HK-2 (cell line): ENCODE measurements at regions not wholly inside any gene's neighbourhood (a gene's known extent, or its start where the extent isn't known, plus 50 kb on each side); places are given as distances from the start of the nearest gene placed in this dataset.

Experiments
- DNase-seq: peaks from one replicate; pipeline ENCODE4 v3.0.0-alpha.2; 2018; ENCODE audit not compliant: unreplicated experiment

GRCh38 chr2:58913082-58913726, 672.1 kb upstream of the FANCL start:
- DNase-seq: no peak

GRCh38 chr2:58911877-58912276, 670.8 kb upstream of the FANCL start:
- DNase-seq: no peak

- no peak for DNase-seq
These were observed 667.5 kb upstream of the FANCL start for GRCh38 chr2:58908501-58909154.

- no peak for DNase-seq
These were observed 666.5 kb upstream of the FANCL start for GRCh38 chr2:58907644-58908043.

GRCh38 chr2:58906081-58906645, 665.0 kb upstream of the FANCL start:
- no peak for DNase-seq

- no peak for DNase-seq
These were observed 663.0 kb upstream of the FANCL start for GRCh38 chr2:58904095-58904494.

GRCh38 chr2:58903427-58903826, 662.3 kb upstream of the FANCL start:
- DNase-seq: no peak

GRCh38 chr2:58900246-58901027, 659.3 kb upstream of the FANCL start:
- DNase-seq: no peak

- DNase-seq: no peak
These were observed 658.6 kb upstream of the FANCL start for GRCh38 chr2:58899692-58900091.

- no peak for DNase-seq
These were observed 655.5 kb upstream of the FANCL start for GRCh38 chr2:58896638-58897037.

- DNase-seq: no peak
These were observed 654.7 kb upstream of the FANCL start for GRCh38 chr2:58895857-58896256.

GRCh38 chr2:58893656-58894351, 652.7 kb upstream of the FANCL start:
- DNase-seq: no peak

- no peak for DNase-seq
These were observed 650.8 kb upstream of the FANCL start for GRCh38 chr2:58891828-58892377.

GRCh38 chr2:58890865-58891525, 649.9 kb upstream of the FANCL start:
- DNase-seq: no peak

- DNase-seq: no peak
These were observed 644.9 kb upstream of the FANCL start for GRCh38 chr2:58886009-58886408.

GRCh38 chr2:58879834-58880233, 638.7 kb upstream of the FANCL start:
- no peak for DNase-seq

- DNase-seq: no peak
These were observed 637.7 kb upstream of the FANCL start for GRCh38 chr2:58878778-58879177.

GRCh38 chr2:58876126-58876525, 635.0 kb upstream of the FANCL start:
- no peak for DNase-seq

- no peak for DNase-seq
These were observed 634.3 kb upstream of the FANCL start for GRCh38 chr2:58875436-58875835.

- DNase-seq: no peak
These were observed 630.5 kb upstream of the FANCL start for GRCh38 chr2:58871469-58872142.

- no peak for DNase-seq
These were observed 629.6 kb upstream of the FANCL start for GRCh38 chr2:58870704-58871103.
